ENCODE measurements at regions not wholly inside any gene's neighbourhood (a gene's known extent, or its start where the extent isn't known, plus 50 kb on each side); places are given as distances from the start of the nearest gene placed in this dataset.

DNA sequence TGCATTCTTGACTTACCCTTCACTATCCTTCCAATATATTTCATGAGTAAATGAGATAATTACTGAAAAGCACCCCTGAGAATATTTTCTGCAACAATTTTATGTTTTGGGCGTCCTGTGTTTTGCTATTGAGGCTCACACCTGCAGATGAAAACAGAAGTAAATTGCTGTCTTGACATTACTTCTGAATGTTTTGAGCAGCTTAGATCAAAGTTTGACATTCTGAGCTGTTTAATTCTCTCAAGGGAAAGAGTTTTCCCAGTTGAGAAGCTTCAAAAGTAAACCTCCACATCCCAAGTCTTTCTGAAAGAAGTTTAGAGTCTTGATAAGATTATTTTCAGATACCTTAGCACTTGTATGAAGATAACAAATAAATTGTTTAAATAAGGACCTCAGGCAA is 1667.2 kb upstream of the SLC10A2 start:
- no peak for ATAC-seq
- CTCF ChIA-PET = no interaction called here
- H3K9ac ChIP-seq (ENCODE audit: low read length) = no peak overlapping the region
- DNase-seq (ENCODE audit: low read depth, low spot score) = no peak
- no peaks in the 10 kb centered on the region for H3K79me2 ChIP-seq (ENCODE audit: insufficient read depth, low read length)
- TF ChIP-seq ATF3 (IDR thresholded peaks at IDR 0.05) (no peak), CEBPB (IDR thresholded peaks at IDR 0.05; ENCODE audit: low read depth) (no peak), EZH2 (IDR thresholded peaks at IDR 0.05) (no peak), CTCF (IDR thresholded peaks at IDR 0.05 in 2 of 3, conservative IDR thresholded peaks at IDR 0.05 in 1 of 3; ENCODE audit: borderline replicate concordance in 1 of 3, insufficient read depth in 1 of 3, low read depth in 2 of 3, low read length in 2 of 3) (no peak), EGR1 (IDR thresholded peaks at IDR 0.05; ENCODE audit: low read depth) (no peak), ZFX (IDR thresholded peaks at IDR 0.05) (no peak), FOSL1 (IDR thresholded peaks at IDR 0.05; ENCODE audit: low read depth) (no peak), ZBTB33 (IDR thresholded peaks at IDR 0.05; ENCODE audit: extremely low read depth, insufficient replicate concordance, low read length) (no peak), YY1 (IDR thresholded peaks at IDR 0.05; ENCODE audit: extremely low read depth, insufficient replicate concordance, low read depth, low read length) (no peak), POLR2AphosphoS5 (IDR thresholded peaks at IDR 0.05; ENCODE audit: low read depth, low read length) (no peak), RAD21 (IDR thresholded peaks at IDR 0.05; ENCODE audit: low read depth) (no peak), CBX3 (IDR thresholded peaks at IDR 0.05; ENCODE audit: low read depth) (no peak), EZH2phosphoT487 (IDR thresholded peaks at IDR 0.05; ENCODE audit: borderline replicate concordance) (no peak), JUND (IDR thresholded peaks at IDR 0.05) (no peak), SRF (IDR thresholded peaks at IDR 0.05; ENCODE audit: low read depth) (no peak)
- no peak overlapping the region for H3K4me2 ChIP-seq (ENCODE audit: low read length)
- intact Hi-C loops (cut with micrococcal nuclease) = no loop called here
- no peak overlapping the region for H2AFZ ChIP-seq (ENCODE audit: low read depth, low read length, poor library complexity, severe bottlenecking)
- POLR2A ChIA-PET = no interaction called here
- H3K9me3 ChIP-seq (ENCODE audit: control insufficient read depth in 1 of 2, insufficient read depth in 1 of 2, low read depth in 1 of 2, low read length in 2 of 2) = no peaks in the 10 kb centered on the region
- no peaks in the 10 kb centered on the region for H3K4me1 ChIP-seq (ENCODE audit: control insufficient read depth in 1 of 2, insufficient read depth in 2 of 2, low read length in 2 of 2)
- no peaks in the 10 kb centered on the region for H3K27me3 ChIP-seq (ENCODE audit: insufficient read depth, low read length)
- no TSS peak for BruUV-seq (replicated peaks)
- RAD21 ChIA-PET (ENCODE audit: low non-redundant PET in 1 of 2, low total read pairs in 2 of 2, uncharacterized antibody in 2 of 2, unreplicated experiment in 2 of 2) = no interaction called here
- H3K36me3 ChIP-seq (ENCODE audit: control insufficient read depth in 1 of 2, insufficient read depth in 2 of 2, low read length in 2 of 2) = no peaks in the 10 kb centered on the region
- H3K9me2 ChIP-seq (ENCODE audit: insufficient read depth) = no peaks in the 10 kb centered on the region
- no peak overlapping the region for H3K4me3 ChIP-seq (replicated peaks in 1 of 2; ENCODE audit: low read depth in 1 of 2, low read length in 2 of 2)
- no peaks in the 10 kb centered on the region for H4K20me1 ChIP-seq (ENCODE audit: insufficient read depth)
- H3K27ac ChIP-seq (ENCODE audit: low read depth, low read length) = no peak overlapping the region

All from HCT116 (cell line).